Glutamatergic neuron (in vitro differentiated cells): ENCODE measurements at regions not wholly inside any gene's neighbourhood (a gene's known extent, or its start where the extent isn't known, plus 50 kb on each side); places are given as distances from the start of the nearest gene placed in this dataset.
"Not testable (repeated sequence)": the region's sequence is repeated elsewhere in the genome, so short reads cannot be mapped to it uniquely, and the experiment has no call there.

Experiments
- DNase-seq: peaks from one replicate; pipeline ENCODE4 v3.0.0; 2022
- H3K27ac Mint-ChIP-seq: one replicate; pipeline ENCODE4 v1.8.0; 2020; ENCODE audit warnings: mild to moderate bottlenecking, mixed read lengths, inconsistent platforms; ENCODE audit not compliant: unreplicated experiment
- H3K27me3 Mint-ChIP-seq: one replicate; pipeline ENCODE4 v1.8.0; 2020; ENCODE audit warnings: mild to moderate bottlenecking, moderate library complexity, mixed read lengths, inconsistent platforms; ENCODE audit not compliant: unreplicated experiment
- H3K36me3 Mint-ChIP-seq: one replicate; pipeline ENCODE4 v1.8.0; 2020; ENCODE audit warnings: mild to moderate bottlenecking, mixed read lengths, inconsistent platforms; ENCODE audit not compliant: unreplicated experiment
- H3K4me1 Mint-ChIP-seq: one replicate; pipeline ENCODE4 v1.8.0; 2020; ENCODE audit warnings: mild to moderate bottlenecking, low read depth, mixed read lengths, inconsistent platforms; ENCODE audit not compliant: unreplicated experiment
- H3K4me3 Mint-ChIP-seq: one replicate; pipeline ENCODE4 v1.8.0; 2020; ENCODE audit warnings: mild to moderate bottlenecking, mixed read lengths, inconsistent platforms; ENCODE audit not compliant: unreplicated experiment
- H3K9me3 Mint-ChIP-seq: one replicate; pipeline ENCODE4 v1.8.0; 2020; ENCODE audit warnings: mild to moderate bottlenecking, moderate library complexity, mixed read lengths, inconsistent platforms; ENCODE audit not compliant: unreplicated experiment

DNA sequence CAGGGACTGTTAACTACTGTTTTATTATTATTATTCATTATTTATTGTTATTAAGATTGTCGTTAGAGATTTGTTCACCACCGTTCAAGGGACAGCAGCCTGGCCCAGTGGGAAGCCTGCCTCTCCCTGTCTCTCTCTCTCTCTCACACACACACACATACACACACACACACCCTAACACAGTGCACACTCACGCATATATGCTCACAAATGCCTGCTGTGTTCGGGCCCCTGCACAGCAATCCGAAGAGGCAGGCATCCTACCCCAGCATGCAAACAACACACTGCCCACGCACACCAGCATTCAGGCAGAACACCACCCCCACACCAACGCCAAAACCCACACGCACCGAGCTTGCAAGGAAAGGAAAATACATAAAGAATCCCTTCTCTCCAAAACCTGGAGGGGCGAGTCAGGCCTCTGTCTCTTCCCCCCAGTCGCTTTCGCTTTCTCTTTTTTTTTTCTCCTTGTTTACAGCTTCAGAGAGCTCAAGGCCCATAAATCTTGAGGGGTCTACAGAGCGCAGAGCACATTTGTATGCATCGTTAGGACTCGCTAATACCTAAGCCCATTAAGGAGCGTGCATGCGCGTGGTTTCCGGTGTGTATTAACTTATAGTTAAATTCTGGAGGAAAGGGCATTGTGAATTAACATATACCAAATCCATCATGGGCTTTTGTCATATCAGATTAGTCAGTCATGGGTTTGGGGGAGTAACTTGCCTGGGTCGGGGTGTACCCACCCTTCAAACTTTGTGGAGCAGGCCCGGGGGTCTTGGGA, 464.6 kb upstream of the ZNG1F start:
- not testable (repeated sequence) for H3K9me3 Mint-ChIP-seq, H3K4me3 Mint-ChIP-seq, H3K27ac Mint-ChIP-seq, H3K4me1 Mint-ChIP-seq, H3K36me3 Mint-ChIP-seq, H3K27me3 Mint-ChIP-seq
- DNase-seq = peak; percentile 13

GRCh38 chr9:41652800-41653199, 463.7 kb upstream of the ZNG1F start:
- H3K27ac Mint-ChIP-seq, H3K4me1 Mint-ChIP-seq, DNase-seq, H3K4me3 Mint-ChIP-seq, H3K27me3 Mint-ChIP-seq, H3K9me3 Mint-ChIP-seq, H3K36me3 Mint-ChIP-seq: not testable (repeated sequence)

DNA sequence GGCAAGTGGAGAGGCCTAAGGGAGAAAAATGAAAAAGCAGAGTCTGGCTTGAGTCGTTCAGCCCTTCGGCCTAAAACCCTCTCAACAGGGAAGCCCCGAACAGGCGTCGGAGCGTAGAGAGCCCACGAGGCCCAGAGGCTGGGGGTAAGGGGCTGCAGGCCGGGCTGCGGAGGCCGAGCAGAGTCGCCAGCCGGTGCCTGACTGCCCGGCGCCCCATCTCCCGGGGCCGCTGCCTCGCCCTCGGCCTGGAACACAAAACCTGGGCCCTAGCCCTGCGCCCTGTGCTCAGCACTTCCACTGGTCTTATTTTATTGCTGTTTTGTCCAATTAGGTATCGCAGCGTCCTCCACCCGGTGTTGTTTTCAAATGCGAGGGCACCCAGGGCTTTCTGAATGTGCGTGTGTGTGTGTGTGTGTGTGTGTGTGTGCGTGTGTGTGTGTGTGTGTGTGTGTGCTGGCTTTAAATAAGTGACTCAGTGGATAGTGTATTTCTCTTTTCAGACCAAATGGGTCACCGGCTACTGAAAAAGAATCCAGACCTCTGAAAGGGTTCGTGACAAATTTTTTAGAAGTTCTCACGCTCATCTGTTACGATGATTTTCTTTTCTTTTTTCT, 463.1 kb upstream of the ZNG1F start:
- DNase-seq = not testable (repeated sequence)

GRCh38 chr9:41650086-41650485, 461.0 kb upstream of the ZNG1F start:
- not testable (repeated sequence) for H3K4me3 Mint-ChIP-seq, H3K27ac Mint-ChIP-seq, H3K9me3 Mint-ChIP-seq, H3K4me1 Mint-ChIP-seq, H3K36me3 Mint-ChIP-seq, DNase-seq, H3K27me3 Mint-ChIP-seq

More for the DNA sequence above, 463.1 kb upstream of the ZNG1F start:
- not testable (repeated sequence) for H3K4me3 Mint-ChIP-seq, H3K36me3 Mint-ChIP-seq, H3K4me1 Mint-ChIP-seq, H3K27ac Mint-ChIP-seq, H3K9me3 Mint-ChIP-seq, H3K27me3 Mint-ChIP-seq

DNA sequence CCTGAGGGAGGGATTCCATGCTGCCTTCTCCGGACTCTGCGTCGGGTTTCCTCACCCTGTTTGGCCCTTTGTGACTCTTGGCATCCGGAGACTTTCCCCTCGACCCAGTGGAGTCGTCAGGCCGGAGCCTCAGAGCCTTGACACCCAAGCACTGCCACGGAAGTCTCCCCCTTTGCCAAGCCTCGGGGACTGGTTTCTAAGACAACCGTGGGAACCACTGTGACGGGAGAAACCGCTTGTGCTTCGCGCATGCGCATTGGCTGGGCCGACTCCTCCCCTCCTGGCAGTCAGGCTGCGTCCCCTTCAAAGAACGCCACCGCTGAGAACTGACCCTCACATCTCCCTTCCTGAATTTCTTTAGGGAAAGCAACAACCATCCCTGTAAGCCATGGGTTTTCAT, 459.4 kb upstream of the ZNG1F start:
- not testable (repeated sequence) for DNase-seq, H3K27me3 Mint-ChIP-seq, H3K4me1 Mint-ChIP-seq, H3K9me3 Mint-ChIP-seq, H3K4me3 Mint-ChIP-seq, H3K36me3 Mint-ChIP-seq, H3K27ac Mint-ChIP-seq

GRCh38 chr9:41646246-41646645, 457.1 kb upstream of the ZNG1F start:
- not testable (repeated sequence) for H3K4me3 Mint-ChIP-seq, H3K27me3 Mint-ChIP-seq, H3K27ac Mint-ChIP-seq, H3K4me1 Mint-ChIP-seq, H3K36me3 Mint-ChIP-seq, DNase-seq, H3K9me3 Mint-ChIP-seq

DNA sequence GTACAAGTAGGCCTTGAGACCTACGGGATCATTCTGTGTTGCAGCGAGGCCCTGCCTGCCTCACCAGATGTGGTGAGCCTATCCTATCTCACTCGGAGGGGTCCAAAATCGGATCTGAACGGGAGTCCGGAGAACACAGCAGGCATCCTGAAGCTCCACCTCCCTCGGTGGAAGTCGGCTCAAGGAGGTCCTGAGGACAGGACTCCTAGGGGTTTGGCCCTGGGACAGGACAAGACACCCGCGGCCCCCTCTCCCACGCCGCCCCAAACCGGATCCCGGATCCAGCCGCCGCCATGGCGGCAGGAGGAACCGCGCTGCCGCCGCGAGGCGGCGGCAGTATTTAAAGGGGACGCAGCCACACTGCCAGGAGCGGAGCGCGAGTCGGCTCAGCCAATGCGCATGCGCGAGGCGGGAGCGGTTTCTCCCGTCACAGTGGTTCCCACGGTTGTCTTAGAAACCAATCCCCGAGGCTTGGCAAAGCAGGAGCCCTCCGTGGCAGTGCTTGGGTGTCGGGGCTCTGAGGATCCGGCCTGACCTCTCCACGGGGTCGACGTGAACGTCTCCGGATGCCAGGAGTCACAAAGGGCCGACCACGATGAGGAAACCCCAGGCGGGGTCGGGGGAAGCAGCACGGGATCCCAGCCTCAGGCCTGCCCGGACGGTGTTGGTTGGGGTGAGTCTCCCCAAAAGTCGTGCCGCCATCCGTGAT, 454.6 kb upstream of the ZNG1F start:
- not testable (repeated sequence) for H3K27me3 Mint-ChIP-seq, H3K4me1 Mint-ChIP-seq, H3K4me3 Mint-ChIP-seq, DNase-seq, H3K36me3 Mint-ChIP-seq, H3K9me3 Mint-ChIP-seq, H3K27ac Mint-ChIP-seq

DNA sequence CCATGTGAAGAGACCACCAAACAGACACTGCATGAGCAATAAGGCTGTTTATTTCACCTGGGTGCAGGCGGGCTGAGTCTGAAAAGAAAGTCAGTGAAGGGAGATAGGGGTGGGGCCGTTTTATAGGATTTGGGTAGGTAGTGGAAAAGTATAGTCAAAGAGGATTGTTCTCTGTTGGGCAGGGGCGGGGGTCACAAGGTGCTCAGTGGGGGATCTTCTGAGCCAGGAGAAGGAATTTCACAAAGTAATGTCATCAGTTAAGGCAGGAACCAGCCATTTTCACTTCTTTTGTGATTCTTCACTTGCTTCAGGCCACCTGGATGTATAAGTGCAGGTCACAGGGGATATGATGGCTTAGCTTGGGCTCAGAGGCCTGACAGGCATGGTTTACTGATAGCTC, 444.6 kb upstream of the ZNG1F start:
- H3K36me3 Mint-ChIP-seq, H3K4me1 Mint-ChIP-seq, H3K4me3 Mint-ChIP-seq, H3K27ac Mint-ChIP-seq, H3K27me3 Mint-ChIP-seq, DNase-seq, H3K9me3 Mint-ChIP-seq: not testable (repeated sequence)

DNA sequence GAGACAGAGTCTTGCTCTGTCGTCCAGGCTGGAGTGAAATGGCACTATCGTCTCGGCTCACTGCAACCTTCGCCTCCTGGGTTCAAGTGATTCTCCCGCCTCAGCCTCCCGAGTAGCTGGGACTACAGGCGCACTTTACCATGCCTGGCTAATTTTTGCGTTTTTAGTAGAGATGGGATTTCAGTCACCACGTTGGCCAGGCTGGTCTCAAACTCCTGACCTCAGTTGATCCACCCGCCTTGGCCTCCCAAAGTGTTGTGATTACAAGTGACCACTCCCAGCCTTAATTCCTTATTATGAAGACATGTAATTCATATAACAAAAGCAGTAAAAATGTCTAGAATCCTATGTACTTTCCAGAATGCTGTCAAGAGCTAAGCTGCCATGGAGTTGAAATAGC, 434.5 kb upstream of the ZNG1F start:
- H3K4me3 Mint-ChIP-seq, H3K36me3 Mint-ChIP-seq, DNase-seq, H3K9me3 Mint-ChIP-seq, H3K27me3 Mint-ChIP-seq, H3K27ac Mint-ChIP-seq, H3K4me1 Mint-ChIP-seq: not testable (repeated sequence)

GRCh38 chr9:41619254-41619653, 430.1 kb upstream of the ZNG1F start:
- H3K36me3 Mint-ChIP-seq, H3K4me3 Mint-ChIP-seq, H3K4me1 Mint-ChIP-seq, DNase-seq, H3K27ac Mint-ChIP-seq, H3K27me3 Mint-ChIP-seq, H3K9me3 Mint-ChIP-seq: not testable (repeated sequence)

DNA sequence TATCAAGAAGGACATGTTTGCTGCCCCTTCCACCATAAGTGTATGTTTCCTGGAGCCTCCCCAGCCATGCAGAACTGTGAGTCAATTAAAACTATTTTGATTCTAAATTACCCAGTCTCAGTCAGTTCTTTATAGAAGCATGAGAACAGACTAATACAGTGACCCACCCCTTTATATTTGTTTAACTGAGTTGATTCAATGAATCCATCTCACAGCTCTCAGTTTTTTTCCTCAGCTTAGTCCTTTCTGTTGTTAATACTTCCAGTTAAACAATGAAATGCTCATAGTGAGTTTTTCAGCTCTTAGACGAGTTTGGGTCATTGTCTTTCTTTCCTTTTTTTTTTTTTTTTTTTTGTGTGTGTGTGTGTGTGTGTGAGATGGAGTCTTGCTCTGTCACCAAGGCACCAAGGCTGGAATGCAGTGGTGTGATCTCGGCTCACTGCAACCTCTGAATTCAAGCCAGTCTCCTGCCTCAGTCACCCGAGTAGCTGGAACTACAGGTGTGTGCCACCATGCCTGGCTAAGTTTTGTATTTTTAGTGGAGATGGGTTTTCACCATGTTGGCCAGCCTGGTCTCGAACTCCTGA, 417.9 kb upstream of the ZNG1F start:
- not testable (repeated sequence) for DNase-seq, H3K27me3 Mint-ChIP-seq, H3K4me1 Mint-ChIP-seq, H3K27ac Mint-ChIP-seq, H3K4me3 Mint-ChIP-seq, H3K36me3 Mint-ChIP-seq, H3K9me3 Mint-ChIP-seq

- not testable (repeated sequence) for H3K27ac Mint-ChIP-seq, H3K4me3 Mint-ChIP-seq, H3K4me1 Mint-ChIP-seq, H3K36me3 Mint-ChIP-seq, H3K9me3 Mint-ChIP-seq, H3K27me3 Mint-ChIP-seq, DNase-seq
Measured at GRCh38 chr9:41565572-41565971, 376.5 kb upstream of the ZNG1F start.
